ENCODE measurements at regions not wholly inside any gene's neighbourhood (a gene's known extent, or its start where the extent isn't known, plus 50 kb on each side); places are given as distances from the start of the nearest gene placed in this dataset.

- Histone ChIP-seq H3K27ac (no peak overlapping the region), H3K4me3 (no peak overlapping the region), H3K27me3 (peaks cover 0 to 91% (median 3%) of the 10 kb centered on the region in 4 donors), H3K9me3 (peaks cover 0 to 14% (median 5%) of the 10 kb centered on the region in 3 donors), H3K4me1 (no peaks in the 10 kb centered on the region), H3K36me3 (no peaks in the 10 kb centered on the region)
- intact Hi-C loops (cut with DNase I), result no loop called here
- TF ChIP-seq POLR2A (IDR thresholded peaks at IDR 0.05) (no peak), CTCF (IDR thresholded peaks at IDR 0.05) (no peak)
- no peak for DNase-seq
- 75 to 85% methylated on average over 6 to 9 of the region's 14 CpGs for WGBS, 2 donors
Measured at GRCh38 chr20:37636212-37636975, 57.4 kb upstream of the CTNNBL1 start.

- no peak overlapping the region for H3K4me3 ChIP-seq
- TF ChIP-seq CTCF (IDR thresholded peaks at IDR 0.05) (no peak), POLR2A (IDR thresholded peaks at IDR 0.05) (no peak)
- no peaks in the 10 kb centered on the region for H3K4me1 ChIP-seq
- H3K27me3 ChIP-seq, result peaks cover 0 to 96% (median 1%) of the 10 kb centered on the region in 4 donors
- no peak overlapping the region for H3K27ac ChIP-seq
- H3K9me3 ChIP-seq, result peaks cover 0 to 14% (median 5%) of the 10 kb centered on the region in 3 donors
- intact Hi-C loops (cut with DNase I), result no loop called here
- DNase-seq, result no peak
- WGBS, 2 donors, result 34 to 70% methylated on average over 3 of the region's 3 CpGs
- H3K36me3 ChIP-seq, result no peaks in the 10 kb centered on the region
Measured at GRCh38 chr20:37630993-37631392, 62.8 kb upstream of the CTNNBL1 start.

GRCh38 chr20:37630166-37630565, 63.7 kb upstream of the CTNNBL1 start:
- Histone ChIP-seq H3K27me3 (peaks cover 0 to 98% (median 0%) of the 10 kb centered on the region in 4 donors), H3K9me3 (peaks cover 0 to 9% (median 5%) of the 10 kb centered on the region in 3 donors), H3K4me1 (no peaks in the 10 kb centered on the region), H3K27ac (no peak overlapping the region), H3K4me3 (no peak overlapping the region), H3K36me3 (no peaks in the 10 kb centered on the region)
- intact Hi-C loops (cut with DNase I), result no loop called here
- WGBS, 2 donors, result 18 to 35% methylated on average over 2 of the region's 2 CpGs
- TF ChIP-seq CTCF (IDR thresholded peaks at IDR 0.05) (no peak), POLR2A (IDR thresholded peaks at IDR 0.05) (no peak)
- no peak for DNase-seq

GRCh38 chr20:37627767-37628130, 66.1 kb upstream of the CTNNBL1 start:
- H3K27ac ChIP-seq, result no peak overlapping the region
- H3K27me3 ChIP-seq, result peaks cover 0 to 93% (median 0%) of the 10 kb centered on the region in 4 donors
- DNase-seq, result no peak
- no peaks in the 10 kb centered on the region for H3K4me1 ChIP-seq
- no peak overlapping the region for H3K4me3 ChIP-seq
- H3K9me3 ChIP-seq, result no peaks in the 10 kb centered on the region
- no peak for TF ChIP-seq POLR2A (IDR thresholded peaks at IDR 0.05)
- TF ChIP-seq CTCF (IDR thresholded peaks at IDR 0.05), result no peak
- H3K36me3 ChIP-seq, result no peaks in the 10 kb centered on the region
- intact Hi-C loops (cut with DNase I), result no loop called here

GRCh38 chr20:37627060-37627766, 66.6 kb upstream of the CTNNBL1 start:
- Histone ChIP-seq H3K4me3 (no peak overlapping the region), H3K27ac (no peak overlapping the region), H3K9me3 (no peaks in the 10 kb centered on the region), H3K4me1 (no peaks in the 10 kb centered on the region), H3K36me3 (no peaks in the 10 kb centered on the region), H3K27me3 (peaks cover 0 to 93% (median 0%) of the 10 kb centered on the region in 4 donors)
- DNase-seq, result no peak
- 30 to 33% methylated on average over 15 of the region's 15 CpGs for WGBS, 2 donors
- TF ChIP-seq POLR2A (IDR thresholded peaks at IDR 0.05), result no peak
- TF ChIP-seq CTCF (IDR thresholded peaks at IDR 0.05), result no peak
- intact Hi-C loops (cut with DNase I), result no loop called here

Data from esophagus squamous epithelium (tissue), 5 donors.